H9 (cell line): ENCODE measurements at regions not wholly inside any gene's neighbourhood (a gene's known extent, or its start where the extent isn't known, plus 50 kb on each side); places are given as distances from the start of the nearest gene placed in this dataset.

ENCODE experiments used
- DNase-seq: peaks from one replicate; pipeline ENCODE4 v3.0.0-alpha.2; 2017
- H2AFZ ChIP-seq: one replicate; pipeline ENCODE4 v1.6.1; 2013; ENCODE audit warnings: mild to moderate bottlenecking, low read length, control low read depth, moderate library complexity
- H2AK5ac ChIP-seq: 2 replicates; pipeline ENCODE4 v1.6.1; 2013; ENCODE audit warnings: low read length, control low read depth, mixed read lengths; ENCODE audit not compliant: insufficient read length
- H2BK120ac ChIP-seq: one replicate; pipeline ENCODE4 v1.6.1; 2013; ENCODE audit warnings: low read depth, mild to moderate bottlenecking, low read length, control low read depth, inconsistent platforms; ENCODE audit not compliant: poor library complexity, severe bottlenecking
- H2BK12ac ChIP-seq: 2 replicates; pipeline ENCODE4 v1.6.1; 2013; ENCODE audit warnings: low read length, control low read depth, mixed read lengths, low read depth; ENCODE audit not compliant: insufficient read length
- H2BK15ac ChIP-seq: 2 replicates; pipeline ENCODE4 v1.6.1; 2013; ENCODE audit warnings: low read depth, low read length, control low read depth
- H2BK20ac ChIP-seq: one replicate; pipeline ENCODE4 v1.6.1; 2013; ENCODE audit warnings: low read depth, mild to moderate bottlenecking, low read length, control low read depth, inconsistent platforms; ENCODE audit not compliant: poor library complexity, severe bottlenecking
- H2BK5ac ChIP-seq: 2 replicates; pipeline ENCODE4 v1.6.1; 2013; ENCODE audit warnings: low read length, control low read depth, mixed read lengths; ENCODE audit not compliant: insufficient read length
- H3K14ac ChIP-seq: 2 replicates; pipeline ENCODE4 v1.6.1; 2013; ENCODE audit warnings: low read length, control low read depth; ENCODE audit not compliant: insufficient read depth
- H3K18ac ChIP-seq: 2 replicates; pipeline ENCODE4 v1.6.1; 2013; ENCODE audit warnings: low read depth, mild to moderate bottlenecking, mixed read lengths, low read length, control low read depth; ENCODE audit not compliant: insufficient read length
- H3K23ac ChIP-seq: 2 replicates; pipeline ENCODE4 v1.6.1; 2013; ENCODE audit warnings: low read length, control low read depth, mixed read lengths, low read depth; ENCODE audit not compliant: insufficient read length
- H3K23me2 ChIP-seq: 2 replicates; pipeline ENCODE4 v1.6.1; 2013; ENCODE audit warnings: low read depth, mild to moderate bottlenecking, mixed read lengths, low read length, control low read depth; ENCODE audit not compliant: insufficient read length, poor library complexity, severe bottlenecking
- H3K27ac ChIP-seq: 2 replicates; pipeline ENCODE4 v1.5.1; 2013; ENCODE audit warnings: low read length, control low read depth, mixed read lengths, low read depth; ENCODE audit not compliant: insufficient read length
- H3K27me3 ChIP-seq: 2 replicates; pipeline ENCODE4 v1.6.1; 2013; ENCODE audit warnings: low read length, control low read depth, inconsistent platforms; ENCODE audit not compliant: insufficient read depth
- H3K4ac ChIP-seq: 2 replicates; pipeline ENCODE4 v1.6.1; 2013; ENCODE audit warnings: low read depth, mild to moderate bottlenecking, control low read depth, inconsistent platforms, low read length, moderate library complexity
- H3K4me1 ChIP-seq: 2 replicates; pipeline ENCODE4 v1.6.1; 2013; ENCODE audit warnings: low read length, control low read depth, inconsistent platforms; ENCODE audit not compliant: insufficient read depth
- H3K4me2 ChIP-seq: 2 replicates; pipeline ENCODE4 v1.6.1; 2013; ENCODE audit warnings: low read length, control low read depth, mixed read lengths; ENCODE audit not compliant: insufficient read length, insufficient read depth
- H3K56ac ChIP-seq: 2 replicates; pipeline ENCODE4 v1.6.1; 2013; ENCODE audit warnings: low read depth, mild to moderate bottlenecking, mixed read lengths, low read length, control low read depth; ENCODE audit not compliant: insufficient read length
- H3K79me1 ChIP-seq: 2 replicates; pipeline ENCODE4 v1.6.1; 2013; ENCODE audit warnings: low read depth, mild to moderate bottlenecking, moderate library complexity, low read length, control low read depth, inconsistent platforms; ENCODE audit not compliant: insufficient read depth, poor library complexity, severe bottlenecking
- H3K79me2 ChIP-seq: 2 replicates; pipeline ENCODE4 v1.6.1; 2013; ENCODE audit warnings: low read length, control low read depth, inconsistent platforms; ENCODE audit not compliant: insufficient read depth
- H3K9ac ChIP-seq: 2 replicates; pipeline ENCODE4 v1.6.1; 2013; ENCODE audit warnings: low read length, control low read depth, mixed read lengths; ENCODE audit not compliant: insufficient read length; ENCODE audit errors: extremely low read depth
- H3K9me3 ChIP-seq: one replicate; pipeline ENCODE4 v1.6.1; 2013; ENCODE audit warnings: low read depth, low read length, inconsistent platforms; ENCODE audit not compliant: control insufficient read depth
- H3T11ph ChIP-seq: one replicate; pipeline ENCODE4 v1.6.1; 2013; ENCODE audit warnings: mild to moderate bottlenecking, low read length, control low read depth, inconsistent platforms
- H4K20me1 ChIP-seq: one replicate; pipeline ENCODE4 v1.6.1; 2013; ENCODE audit not compliant: control insufficient read depth, insufficient read length, insufficient read depth
- H4K5ac ChIP-seq: 2 replicates; pipeline ENCODE4 v1.6.1; 2013; ENCODE audit warnings: low read depth, mild to moderate bottlenecking, mixed read lengths, low read length, control low read depth; ENCODE audit not compliant: insufficient read length
- H4K8ac ChIP-seq: replicated peaks from 2 replicates; pipeline ENCODE4 v1.6.1; 2013; ENCODE audit warnings: low read length, control low read depth, mixed read lengths, low read depth; ENCODE audit not compliant: insufficient read length
- H4K91ac ChIP-seq: 2 replicates; pipeline ENCODE4 v1.6.1; 2013; ENCODE audit warnings: low read depth, mild to moderate bottlenecking, moderate library complexity, mixed read lengths, low read length, control low read depth; ENCODE audit not compliant: insufficient read length
- H3K27ac Mint-ChIP-seq, 3 experiments: 2 replicates in 2 of 3; 3 replicates in 1 of 3; pipeline ENCODE4 v1.8.0; 2020 to 2021; ENCODE audit warnings: mixed read lengths in 3 of 3, mild to moderate bottlenecking in 1 of 3, moderate library complexity in 1 of 3
- H3K27me3 Mint-ChIP-seq: 2 replicates; pipeline ENCODE4 v1.8.0; 2021; ENCODE audit warnings: low read depth, mild to moderate bottlenecking, moderate library complexity, mixed read lengths
- H3K36me3 Mint-ChIP-seq, 3 experiments: 2 replicates in 2 of 3; 3 replicates in 1 of 3; pipeline ENCODE4 v1.8.0; 2020 to 2021; ENCODE audit warnings: low read depth in 3 of 3, mixed read lengths in 3 of 3; ENCODE audit not compliant: insufficient read depth in 1 of 3
- H3K4me1 Mint-ChIP-seq, 2 experiments: 2 replicates each; pipeline ENCODE4 v1.8.0; 2020; ENCODE audit warnings: mixed read lengths in 2 of 2
- H3K4me3 Mint-ChIP-seq, 2 experiments: 2 replicates in 1 of 2; 3 replicates in 1 of 2; pipeline ENCODE4 v1.8.0; 2020 to 2021; ENCODE audit warnings: mild to moderate bottlenecking in 2 of 2, mixed read lengths in 2 of 2, moderate library complexity in 1 of 2
- H3K9me3 Mint-ChIP-seq, 2 experiments: 2 replicates in 1 of 2; 3 replicates in 1 of 2; pipeline ENCODE4 v1.8.0; 2020; ENCODE audit warnings: mild to moderate bottlenecking in 2 of 2, mixed read lengths in 2 of 2, moderate library complexity in 1 of 2
- WGBS: extraction: QIAGEN DNeasy Blood & Tissue Kit; methylation state at CpG from one replicate; pipeline ENCODE4 v1.1.7; 2013; ENCODE audit warnings: missing lambda C conversion rate, low lambda C conversion rate, mixed read lengths; ENCODE audit not compliant: insufficient read length; ENCODE audit errors: extremely low coverage; 5-methylcytosine and 5-hydroxymethylcytosine counted together
- TF ChIP-seq, protein P1 (sequence below): fragments of 200-600 bp; sonication (generic); conservative IDR thresholded peaks from 3 replicates; pipeline ENCODE4 v1.8.0; 2021; ENCODE audit warnings: antibody characterized with exemption, mild to moderate bottlenecking

GRCh38 chr6:169045486-169045885 lies 208.2 kb downstream of the THBS2 start:
- no peak overlapping the region for H3K9ac ChIP-seq
- no peak overlapping the region for H3K56ac ChIP-seq
- no peak overlapping the region for H3K18ac ChIP-seq
- no peak overlapping the region; the same call in 1 of the 2 replicates for H3K14ac ChIP-seq
- H3K79me1 ChIP-seq: no peaks in the 10 kb centered on the region
- H3K27ac Mint-ChIP-seq: no peak overlapping the region
- H3K4ac ChIP-seq: no peak overlapping the region
- H3K36me3 Mint-ChIP-seq: no peaks in the 10 kb centered on the region
- no peak overlapping the region for H2BK15ac ChIP-seq
- H2BK12ac ChIP-seq: no peak overlapping the region
- TF ChIP-seq, protein P1, sequence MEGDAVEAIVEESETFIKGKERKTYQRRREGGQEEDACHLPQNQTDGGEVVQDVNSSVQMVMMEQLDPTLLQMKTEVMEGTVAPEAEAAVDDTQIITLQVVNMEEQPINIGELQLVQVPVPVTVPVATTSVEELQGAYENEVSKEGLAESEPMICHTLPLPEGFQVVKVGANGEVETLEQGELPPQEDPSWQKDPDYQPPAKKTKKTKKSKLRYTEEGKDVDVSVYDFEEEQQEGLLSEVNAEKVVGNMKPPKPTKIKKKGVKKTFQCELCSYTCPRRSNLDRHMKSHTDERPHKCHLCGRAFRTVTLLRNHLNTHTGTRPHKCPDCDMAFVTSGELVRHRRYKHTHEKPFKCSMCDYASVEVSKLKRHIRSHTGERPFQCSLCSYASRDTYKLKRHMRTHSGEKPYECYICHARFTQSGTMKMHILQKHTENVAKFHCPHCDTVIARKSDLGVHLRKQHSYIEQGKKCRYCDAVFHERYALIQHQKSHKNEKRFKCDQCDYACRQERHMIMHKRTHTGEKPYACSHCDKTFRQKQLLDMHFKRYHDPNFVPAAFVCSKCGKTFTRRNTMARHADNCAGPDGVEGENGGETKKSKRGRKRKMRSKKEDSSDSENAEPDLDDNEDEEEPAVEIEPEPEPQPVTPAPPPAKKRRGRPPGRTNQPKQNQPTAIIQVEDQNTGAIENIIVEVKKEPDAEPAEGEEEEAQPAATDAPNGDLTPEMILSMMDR: no peak
- no peak overlapping the region for H3T11ph ChIP-seq
- H3K4me1 Mint-ChIP-seq: no peaks in the 10 kb centered on the region
- H4K91ac ChIP-seq: no peak overlapping the region
- no peak overlapping the region for H3K27ac ChIP-seq
- no peak overlapping the region for H2BK20ac ChIP-seq
- no peaks in the 10 kb centered on the region for H3K27me3 ChIP-seq
- H4K20me1 ChIP-seq: no peaks in the 10 kb centered on the region
- DNase-seq: no peak
- no peak overlapping the region for H3K23ac ChIP-seq
- H3K4me3 Mint-ChIP-seq: no peak overlapping the region
- H2BK120ac ChIP-seq: no peak overlapping the region
- H2AFZ ChIP-seq: no peak overlapping the region
- peaks cover 5% of the 10 kb centered on the region for H3K27me3 Mint-ChIP-seq
- no peak overlapping the region for H4K8ac ChIP-seq
- H2BK5ac ChIP-seq: no peak overlapping the region
- H3K9me3 Mint-ChIP-seq: no peaks in the 10 kb centered on the region; a peak in 1 of 5 replicates
- no peaks in the 10 kb centered on the region for H3K79me2 ChIP-seq
- WGBS: no CpG with 5 or more reads among the region's 5 CpGs
- no peak overlapping the region for H3K4me2 ChIP-seq
- no peaks in the 10 kb centered on the region for H3K23me2 ChIP-seq
- no peak overlapping the region for H2AK5ac ChIP-seq
- H3K4me1 ChIP-seq: no peaks in the 10 kb centered on the region
- H3K9me3 ChIP-seq: no peaks in the 10 kb centered on the region
- no peak overlapping the region for H4K5ac ChIP-seq
